ENCODE measurements at regions not wholly inside any gene's neighbourhood (a gene's known extent, or its start where the extent isn't known, plus 50 kb on each side); places are given as distances from the start of the nearest gene placed in this dataset.

GRCh38 chr18:8978394-8978793, 124.1 kb upstream of the NDUFV2 start:
- WGBS, 2 donors, result 85 to 92% methylated on average over 6 of the region's 6 CpGs
- no peak overlapping the region for H3K4me3 ChIP-seq
- H3K27me3 ChIP-seq, result no peaks in the 10 kb centered on the region
- no peaks in the 10 kb centered on the region for H3K36me3 ChIP-seq (ENCODE audit: low read depth, missing control alignments)
- TF ChIP-seq, protein P1, sequence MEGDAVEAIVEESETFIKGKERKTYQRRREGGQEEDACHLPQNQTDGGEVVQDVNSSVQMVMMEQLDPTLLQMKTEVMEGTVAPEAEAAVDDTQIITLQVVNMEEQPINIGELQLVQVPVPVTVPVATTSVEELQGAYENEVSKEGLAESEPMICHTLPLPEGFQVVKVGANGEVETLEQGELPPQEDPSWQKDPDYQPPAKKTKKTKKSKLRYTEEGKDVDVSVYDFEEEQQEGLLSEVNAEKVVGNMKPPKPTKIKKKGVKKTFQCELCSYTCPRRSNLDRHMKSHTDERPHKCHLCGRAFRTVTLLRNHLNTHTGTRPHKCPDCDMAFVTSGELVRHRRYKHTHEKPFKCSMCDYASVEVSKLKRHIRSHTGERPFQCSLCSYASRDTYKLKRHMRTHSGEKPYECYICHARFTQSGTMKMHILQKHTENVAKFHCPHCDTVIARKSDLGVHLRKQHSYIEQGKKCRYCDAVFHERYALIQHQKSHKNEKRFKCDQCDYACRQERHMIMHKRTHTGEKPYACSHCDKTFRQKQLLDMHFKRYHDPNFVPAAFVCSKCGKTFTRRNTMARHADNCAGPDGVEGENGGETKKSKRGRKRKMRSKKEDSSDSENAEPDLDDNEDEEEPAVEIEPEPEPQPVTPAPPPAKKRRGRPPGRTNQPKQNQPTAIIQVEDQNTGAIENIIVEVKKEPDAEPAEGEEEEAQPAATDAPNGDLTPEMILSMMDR (IDR thresholded peaks at IDR 0.05), result no peak
- no peak for TF ChIP-seq POLR2A (IDR thresholded peaks at IDR 0.05)
- intact Hi-C loops (cut with DNase I; ENCODE audit: low total_unique reads), result no loop called here
- no peak for DNase-seq
- H3K27ac ChIP-seq, result no peak overlapping the region
- no peaks in the 10 kb centered on the region for H3K9me3 ChIP-seq
- no peaks in the 10 kb centered on the region for H3K4me1 ChIP-seq

DNA sequence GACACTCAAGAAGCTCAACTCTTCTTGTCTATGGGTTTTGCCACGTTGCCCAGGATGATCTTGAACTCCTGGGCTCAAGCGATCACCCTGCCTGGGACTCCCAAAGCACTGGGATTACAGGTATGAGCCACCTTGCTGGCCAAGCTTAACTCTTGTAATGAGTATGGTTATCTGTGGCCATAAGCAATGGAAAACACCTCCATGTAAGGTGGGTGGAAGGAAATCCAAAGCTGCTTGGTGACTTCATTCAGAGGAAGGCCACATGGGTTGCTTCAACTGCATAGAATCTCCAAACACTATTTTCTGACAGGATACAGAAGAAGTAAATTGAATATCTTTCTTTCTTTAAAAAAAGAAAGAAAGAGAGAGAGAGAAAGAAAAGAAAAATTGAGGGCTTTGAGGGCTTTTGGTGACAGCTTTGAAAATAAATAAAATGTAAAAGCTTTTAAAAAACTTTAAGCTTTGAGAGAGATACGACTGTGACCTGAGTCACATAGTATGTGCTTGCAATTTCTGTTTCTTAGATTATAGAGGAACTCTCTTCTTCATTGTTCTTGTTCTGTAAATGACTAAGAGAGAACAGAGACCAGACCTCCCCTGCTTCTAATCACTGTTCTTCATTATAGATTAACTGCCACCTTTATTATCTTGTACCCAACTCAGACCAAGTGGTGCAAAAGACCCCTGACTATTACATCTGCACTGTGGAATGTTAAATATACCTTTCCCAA, 123.1 kb upstream of the NDUFV2 start:
- intact Hi-C loops (cut with DNase I; ENCODE audit: low total_unique reads), result no loop called here
- Histone ChIP-seq H3K27me3 (no peaks in the 10 kb centered on the region), H3K27ac (no peak overlapping the region), H3K4me1 (no peaks in the 10 kb centered on the region), H3K4me3 (no peak overlapping the region), H3K9me3 (no peaks in the 10 kb centered on the region), H3K36me3 (ENCODE audit: low read depth, missing control alignments) (no peaks in the 10 kb centered on the region)
- TF ChIP-seq, protein P1 (IDR thresholded peaks at IDR 0.05), result no peak
- no peak for TF ChIP-seq POLR2A (IDR thresholded peaks at IDR 0.05)
- WGBS, 2 donors, result 86 to 87% methylated on average over 3 of the region's 3 CpGs
- DNase-seq, result no peak

GRCh38 chr18:8980496-8980895, 122.0 kb upstream of the NDUFV2 start:
- Histone ChIP-seq H3K9me3 (no peaks in the 10 kb centered on the region), H3K27ac (no peak overlapping the region), H3K4me3 (no peak overlapping the region), H3K36me3 (ENCODE audit: low read depth, missing control alignments) (no peaks in the 10 kb centered on the region), H3K4me1 (no peaks in the 10 kb centered on the region), H3K27me3 (no peaks in the 10 kb centered on the region)
- WGBS, 2 donors, result 95% methylated on average over 6 of the region's 6 CpGs
- no peak for DNase-seq
- intact Hi-C loops (cut with DNase I; ENCODE audit: low total_unique reads), result loop anchor here (10.0 kb wide), 1 partner anchor 276 kb away; the partner anchor contains the start of gene MTCL1
- TF ChIP-seq POLR2A (IDR thresholded peaks at IDR 0.05), result no peak
- TF ChIP-seq, protein P1 (IDR thresholded peaks at IDR 0.05), result no peak

DNA sequence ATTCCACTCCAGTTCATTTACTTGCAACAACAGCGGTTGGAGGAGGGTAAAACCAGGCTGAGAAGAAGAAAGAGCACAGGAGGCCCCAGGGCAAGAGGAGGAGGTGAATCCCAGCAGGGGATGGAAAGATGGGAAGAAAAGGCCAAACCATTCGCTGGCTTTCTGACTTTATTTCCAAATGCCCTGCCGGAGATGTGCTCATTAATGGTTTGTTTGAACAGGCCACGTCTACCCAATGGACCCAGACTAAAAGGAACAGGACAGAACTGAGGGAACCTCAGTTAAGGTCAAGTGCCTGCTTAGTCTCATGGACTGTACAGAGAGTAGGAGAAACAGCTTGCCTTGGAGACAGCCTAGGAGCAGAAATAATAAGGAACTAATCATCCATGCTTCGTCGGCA, 121.6 kb upstream of the NDUFV2 start:
- H3K36me3 ChIP-seq (ENCODE audit: low read depth, missing control alignments), result no peaks in the 10 kb centered on the region
- no peaks in the 10 kb centered on the region for H3K4me1 ChIP-seq
- no peak for DNase-seq
- intact Hi-C loops (cut with DNase I; ENCODE audit: low total_unique reads), result loop anchor here (10.0 kb wide), 1 partner anchor 276 kb away; the partner anchor contains the start of gene MTCL1
- TF ChIP-seq, protein P1 (IDR thresholded peaks at IDR 0.05), result no peak
- TF ChIP-seq POLR2A (IDR thresholded peaks at IDR 0.05), result no peak
- H3K4me3 ChIP-seq, result no peak overlapping the region
- H3K27ac ChIP-seq, result no peak overlapping the region
- H3K27me3 ChIP-seq, result no peaks in the 10 kb centered on the region
- no peaks in the 10 kb centered on the region for H3K9me3 ChIP-seq
- 87 to 89% methylated on average over 6 of the region's 6 CpGs for whole genome bisulfite sequencing, 2 donors

Data from testis (tissue), 2 donors.